H1 (cell line): ENCODE measurements at regions not wholly inside any gene's neighbourhood (a gene's known extent, or its start where the extent isn't known, plus 50 kb on each side); places are given as distances from the start of the nearest gene placed in this dataset.

Experiments used
- JUN ChIP-seq: IDR thresholded peaks from 2 replicates; pipeline ENCODE4 v1.6.1; 2011; ENCODE audit warnings: low read depth, mild to moderate bottlenecking, improper control_type of control experiment, low read length
- KDM5A ChIP-seq: fragments of 200-600 bp; IDR thresholded peaks from 2 replicates; pipeline ENCODE4 v1.7.1; 2012; ENCODE audit warnings: mild to moderate bottlenecking, low read length, inconsistent platforms, mixed read lengths
- SIN3A ChIP-seq, 2 experiments: IDR thresholded peaks in 1 of 2; conservative IDR thresholded peaks in 1 of 2; 2 replicates each; pipeline ENCODE4 v1.6.1; 2011 to 2012; ENCODE audit warnings: low read length in 2 of 2, improper control_type of control experiment in 1 of 2, low read depth in 1 of 2, mild to moderate bottlenecking in 1 of 2
- TAF1 ChIP-seq: IDR thresholded peaks from 2 replicates; pipeline ENCODE4 v1.6.1; 2011; ENCODE audit warnings: mild to moderate bottlenecking, low read depth, low read length

DNA sequence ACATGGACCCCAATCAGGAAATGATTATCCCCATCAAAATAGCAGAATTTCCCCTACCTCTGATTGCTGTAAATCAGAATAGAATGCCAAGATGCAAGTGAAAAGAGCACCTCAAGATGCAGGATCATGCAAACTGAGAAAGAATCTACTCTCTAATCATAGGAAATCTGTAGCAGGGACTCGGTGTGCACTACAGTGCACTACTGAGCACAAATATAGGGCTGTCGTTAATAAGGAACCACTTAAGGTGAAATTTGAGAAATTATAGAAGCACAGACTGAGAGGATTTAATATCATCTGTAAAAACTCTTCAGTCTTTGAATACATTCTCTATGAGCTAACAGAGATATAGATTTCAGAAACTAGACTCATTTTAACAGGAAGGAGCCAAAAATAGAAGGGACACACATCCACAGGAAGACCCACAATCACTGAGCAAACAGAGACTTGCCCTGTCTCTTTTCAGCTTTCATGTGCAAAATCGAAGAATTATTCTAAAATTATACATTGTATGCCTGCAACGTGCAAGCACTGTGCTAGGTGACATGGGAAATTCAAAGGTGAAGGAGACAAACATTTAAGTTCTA lies 278.3 kb downstream of the HIVEP2 start (continued):
- TF ChIP-seq TAF1: no peak
- no peak for TF ChIP-seq KDM5A
- no peak for TF ChIP-seq JUN
- no peak for TF ChIP-seq SIN3A (conservative IDR thresholded peaks at IDR 0.05 in 1 of 2, IDR thresholded peaks at IDR 0.05 in 1 of 2; ENCODE audit: low read depth in 1 of 2, low read length in 2 of 2)
